GM12878 (cell line): ENCODE measurements at regions not wholly inside any gene's neighbourhood (a gene's known extent, or its start where the extent isn't known, plus 50 kb on each side); places are given as distances from the start of the nearest gene placed in this dataset.

ENCODE experiments used
- ATAC-seq: fragments of 200-7000 bp; cut with Tn5 transposase; 3 replicates; pipeline ENCODE4 v1.9.1; 2020; ENCODE audit warnings: mild to moderate bottlenecking, moderate library complexity
- BruUV-seq: library from RNA; stranded (reverse); fragments of 400-500 nt; replicated peaks from 2 replicates; lab custom pipeline; 2021; lab: Mats Ljungman, UMichigan
- CTCF ChIA-PET: fragments of 300-600 bp; sonication (Branson Sonifier 250); formaldehyde crosslinking; extraction: SDS; loops from one replicate; lab custom pipeline; 2021; ENCODE audit warnings: inconsistent platforms; lab: Yijun Ruan, JAX
- POLR2A ChIA-PET: fragments of 350-600 bp; formaldehyde crosslinking; extraction: SDS; loops from one replicate; lab custom pipeline; 2021; ENCODE audit warnings: inconsistent platforms; lab: Charles Lee
- RAD21 ChIA-PET: fragments of 300-600 bp; sonication (Branson Sonifier 250); formaldehyde crosslinking; loops from one replicate; lab custom pipeline; 2023; ENCODE audit warnings: antibody characterized with exemption; ENCODE audit not compliant: unreplicated experiment; lab: Charles Lee
- SMC1A ChIA-PET: fragments of 300-600 bp; sonication (Branson Sonifier 250); formaldehyde crosslinking; loops from one replicate; lab custom pipeline; 2023; ENCODE audit not compliant: unreplicated experiment, uncharacterized antibody; lab: Charles Lee
- DNase-seq: peaks from one replicate; pipeline ENCODE4 v3.0.0-alpha.2; 2011; ENCODE audit warnings: low read depth, low spot score
- FAIRE-seq: peaks from 3 replicates; lab custom pipeline; 2011; peaks lifted over from hg19 to GRCh38; lab: Jason Lieb, UNC
- H2AFZ ChIP-seq: 2 replicates; pipeline ENCODE4 v1.6.0; 2011; ENCODE audit warnings: low read depth, low read length, control low read depth; ENCODE audit not compliant: control insufficient read depth
- H3K27ac ChIP-seq: 2 replicates; pipeline ENCODE4 v1.5.1; 2011; ENCODE audit warnings: control low read depth; ENCODE audit not compliant: control insufficient read depth, insufficient read depth
- H3K27me3 ChIP-seq, 2 experiments: replicated peaks in 1 of 2; 2 replicates each; pipeline versions ENCODE4 v1.6.0 to v1.6.1; 2011; ENCODE audit warnings: low read length in 1 of 2; ENCODE audit not compliant: control insufficient read depth in 2 of 2, insufficient read depth in 2 of 2
- H3K36me3 ChIP-seq, 2 experiments: 2 replicates each; pipeline ENCODE4 v1.5.1; 2011; ENCODE audit warnings: low read length in 1 of 2; ENCODE audit not compliant: control insufficient read depth in 2 of 2, insufficient read depth in 2 of 2
- H3K4me1 ChIP-seq: 2 replicates; pipeline ENCODE4 v1.6.1; 2011; ENCODE audit warnings: mild to moderate bottlenecking, low read length, moderate library complexity, mixed read lengths; ENCODE audit not compliant: control insufficient read depth, insufficient read depth
- H3K4me2 ChIP-seq: 2 replicates; pipeline ENCODE4 v1.6.0; 2011; ENCODE audit warnings: control low read depth; ENCODE audit not compliant: control insufficient read depth, insufficient read depth
- H3K4me3 ChIP-seq: fragments of 200-600 bp; sonication (generic); 2 replicates; pipeline ENCODE4 v1.5.1; 2016
- H3K79me2 ChIP-seq: 2 replicates; pipeline ENCODE4 v1.6.0; 2011; ENCODE audit warnings: low read length; ENCODE audit not compliant: control insufficient read depth, insufficient read depth
- H3K9ac ChIP-seq: 2 replicates; pipeline ENCODE4 v1.8.0; 2011; ENCODE audit warnings: low read length, control low read depth, mixed read lengths; ENCODE audit not compliant: control insufficient read depth, insufficient read depth
- H3K9me3 ChIP-seq: replicated peaks from 3 replicates; pipeline ENCODE4 v1.5.1; 2011; ENCODE audit warnings: mild to moderate bottlenecking, low read length; ENCODE audit not compliant: control insufficient read depth, insufficient read depth
- H4K20me1 ChIP-seq: 2 replicates; pipeline ENCODE4 v1.6.0; 2011; ENCODE audit not compliant: control insufficient read depth, insufficient read depth
- ASH2L ChIP-seq: fragments of 300-600, 200-600 bp; sonication (generic); IDR thresholded peaks from 2 replicates; pipeline ENCODE4 v1.6.1; 2017; ENCODE audit warnings: low read depth, mild to moderate bottlenecking, borderline replicate concordance
- ATF2 ChIP-seq: IDR thresholded peaks from 2 replicates; pipeline ENCODE4 v1.6.1; 2012; ENCODE audit warnings: low read length, inconsistent platforms
- CBX5 ChIP-seq: sonication (generic); IDR thresholded peaks from 2 replicates; pipeline ENCODE4 v1.6.1; 2016; ENCODE audit warnings: low read depth, moderate library complexity, mild to moderate bottlenecking, inconsistent platforms
- CHD2 ChIP-seq: IDR thresholded peaks from 2 replicates; pipeline ENCODE4 v1.6.1; 2011; ENCODE audit warnings: low read depth, low read length, improper control_type of control experiment, borderline replicate concordance
- CREB1 ChIP-seq: IDR thresholded peaks from 2 replicates; pipeline ENCODE4 v1.6.1; 2012; ENCODE audit warnings: low read depth, mild to moderate bottlenecking, inconsistent platforms
- E4F1 ChIP-seq: fragments of 450-650 bp; IDR thresholded peaks from 2 replicates; pipeline ENCODE4 v1.6.1; 2018; ENCODE audit warnings: borderline replicate concordance, mild to moderate bottlenecking; ENCODE audit not compliant: partially characterized antibody
- EP300 ChIP-seq, 2 experiments: fragments of 150-350 bp in 1 of 2; IDR thresholded peaks; 2 replicates each; pipeline ENCODE4 v1.6.1; 2011 to 2012; ENCODE audit warnings: low read depth in 2 of 2, low read length in 2 of 2, borderline replicate concordance in 1 of 2, improper control_type of control experiment in 1 of 2, inconsistent platforms in 1 of 2; ENCODE audit not compliant: control insufficient read depth in 1 of 2
- HDAC2 ChIP-seq: fragments of 200-600 bp; sonication (generic); IDR thresholded peaks from 2 replicates; pipeline ENCODE4 v1.6.1; 2017
- KDM1A ChIP-seq: fragments of 200-600 bp; sonication (generic); IDR thresholded peaks from 2 replicates; pipeline ENCODE4 v1.6.1; 2016; ENCODE audit warnings: borderline replicate concordance
- MEF2B ChIP-seq: fragments of 450-650 bp; IDR thresholded peaks from 2 replicates; pipeline ENCODE4 v1.6.1; 2018; ENCODE audit warnings: mild to moderate bottlenecking, moderate library complexity; ENCODE audit not compliant: partially characterized antibody, poor library complexity, severe bottlenecking
- NBN ChIP-seq: fragments of 450-650 bp; IDR thresholded peaks from 2 replicates; pipeline ENCODE4 v1.6.1; 2016
- SMAD1 ChIP-seq: fragments of 450-650 bp; IDR thresholded peaks from 2 replicates; pipeline ENCODE4 v1.6.1; 2018; ENCODE audit warnings: mild to moderate bottlenecking, low read depth; ENCODE audit not compliant: partially characterized antibody
- SREBF2 ChIP-seq: IDR thresholded peaks from 2 replicates; pipeline ENCODE4 v1.6.1; 2012; ENCODE audit warnings: mild to moderate bottlenecking, low read length
- TARDBP ChIP-seq: IDR thresholded peaks from 2 replicates; pipeline ENCODE4 v1.6.1; 2016; ENCODE audit warnings: borderline replicate concordance
- ZBED1 ChIP-seq: IDR thresholded peaks from 2 replicates; pipeline ENCODE4 v1.6.1; 2016; ENCODE audit warnings: borderline replicate concordance
- ZBTB4 ChIP-seq: fragments of 450-650 bp; formaldehyde crosslinking; IDR thresholded peaks from 2 replicates; pipeline ENCODE4 v1.4.0; 2022; ENCODE audit warnings: mild to moderate bottlenecking, moderate library complexity
- ZNF207 ChIP-seq: fragments of 450-650 bp; IDR thresholded peaks from 2 replicates; pipeline ENCODE4 v1.6.1; 2014; ENCODE audit warnings: antibody characterized with exemption, mild to moderate bottlenecking, borderline replicate concordance
- ZNF274 ChIP-seq: IDR thresholded peaks from one replicate; pipeline ENCODE4 v1.8.0; 2011; ENCODE audit not compliant: insufficient read length, insufficient read depth
- ZNF384 ChIP-seq: IDR thresholded peaks from 2 replicates; pipeline ENCODE4 v1.6.1; 2012; ENCODE audit warnings: low read depth, mild to moderate bottlenecking, low read length, improper control_type of control experiment, borderline replicate concordance
- WGBS: methylation state at CpG from one replicate; pipeline ENCODE4 v1.1.6; 2016; ENCODE audit warnings: low lambda C conversion rate; ENCODE audit not compliant: insufficient replicate concordance, insufficient coverage; ENCODE audit errors: missing lambda C conversion rate; 5-methylcytosine and 5-hydroxymethylcytosine counted together
- in situ Hi-C: fragments of 300-500 bp; cut with MboI; formaldehyde crosslinking; loops from 9 replicates; pipeline ENCODE4 v1.14.3; 2018; ENCODE audit warnings: mixed read lengths
- intact Hi-C: fragments of 100-400 bp; cut with micrococcal nuclease; formaldehyde crosslinking; loops from one replicate; pipeline ENCODE4 v1.14.2; 2022; ENCODE audit not compliant: unreplicated experiment

- Histone ChIP-seq H3K9me3 (no peaks in the 10 kb centered on the region), H3K36me3 (no peaks in the 10 kb centered on the region), H4K20me1 (no peaks in the 10 kb centered on the region), H3K4me1 (no peaks in the 10 kb centered on the region), H2AFZ (no peak overlapping the region), H3K9ac (no peak overlapping the region), H3K4me2 (no peak overlapping the region), H3K27ac (no peak overlapping the region), H3K27me3 (no peaks in the 10 kb centered on the region), H3K4me3 (no peak overlapping the region), H3K79me2 (no peaks in the 10 kb centered on the region)
- 47% methylated on average over 2 of the region's 2 CpGs for WGBS
- no peak for TF ChIP-seq NBN
- TF ChIP-seq KDM1A, result no peak
- TF ChIP-seq EP300 (IDR thresholded peaks at IDR 0.05; ENCODE audit: borderline replicate concordance in 1 of 2, control insufficient read depth in 1 of 2, low read depth in 2 of 2, low read length in 2 of 2), result no peak
- no peak for TF ChIP-seq ZNF207
- no peak for TF ChIP-seq CREB1
- no peak for TF ChIP-seq ZNF384
- TF ChIP-seq CBX5, result no peak
- TF ChIP-seq MEF2B, result no peak
- no peak for TF ChIP-seq ATF2
- no peak for TF ChIP-seq TARDBP
- no peak for TF ChIP-seq HDAC2
- TF ChIP-seq SMAD1, result no peak
- no peak for TF ChIP-seq ZNF274
- TF ChIP-seq E4F1, result no peak
- TF ChIP-seq ZBED1, result no peak
- TF ChIP-seq SREBF2, result no peak
- TF ChIP-seq ASH2L, result no peak
- no peak for TF ChIP-seq ZBTB4
- no peak for TF ChIP-seq CHD2
- ChIA-PET RAD21 (no interaction called here), CTCF (no interaction called here), SMC1A (no interaction called here), POLR2A (no interaction called here)
- no peak for ATAC-seq
- intact Hi-C loops (no loop called here), in situ Hi-C loops (no loop called here)
- DNase-seq, result no peak
- no TSS peak for BruUV-seq
- no peak for FAIRE-seq
These were observed 500.8 kb downstream of the KCNJ18 start for GRCh38 chr17:22193113-22193512.
